NCI-H69 (cell line): ENCODE measurements at regions not wholly inside any gene's neighbourhood (a gene's known extent, or its start where the extent isn't known, plus 50 kb on each side); places are given as distances from the start of the nearest gene placed in this dataset.
"Not testable (repeated sequence)": the region's sequence is repeated elsewhere in the genome, so short reads cannot be mapped to it uniquely, and the experiment has no call there.

ENCODE experiments used
- DNase-seq: peaks from one replicate; lab custom pipeline; 2025; lab: John Stamatoyannopoulos, UW

GRCh38 chr20:30511322-30512030, 746.0 kb upstream of the DEFB115 start:
- DNase-seq: no peak

- DNase-seq: no peak
Measured at GRCh38 chr20:30513050-30513628, 744.3 kb upstream of the DEFB115 start.

GRCh38 chr20:30515915-30516314, 741.5 kb upstream of the DEFB115 start:
- not testable (repeated sequence) for DNase-seq

- not testable (repeated sequence) for DNase-seq
Measured at GRCh38 chr20:30518906-30519305, 738.6 kb upstream of the DEFB115 start.

- not testable (repeated sequence) for DNase-seq
Measured at GRCh38 chr20:30521686-30522415, 735.6 kb upstream of the DEFB115 start.

GRCh38 chr20:30524155-30524554, 733.3 kb upstream of the DEFB115 start:
- DNase-seq: not testable (repeated sequence)

GRCh38 chr20:30524761-30525160, 732.7 kb upstream of the DEFB115 start:
- not testable (repeated sequence) for DNase-seq

- not testable (repeated sequence) for DNase-seq
Measured at GRCh38 chr20:30533653-30534052, 723.8 kb upstream of the DEFB115 start.

GRCh38 chr20:30537459-30537858, 720.0 kb upstream of the DEFB115 start:
- DNase-seq: not testable (repeated sequence)

GRCh38 chr20:30540330-30541069, 717.0 kb upstream of the DEFB115 start:
- DNase-seq: not testable (repeated sequence)

GRCh38 chr20:30551236-30551635, 706.2 kb upstream of the DEFB115 start:
- DNase-seq: not testable (repeated sequence)

GRCh38 chr20:30556797-30557196, 700.7 kb upstream of the DEFB115 start:
- not testable (repeated sequence) for DNase-seq

GRCh38 chr20:30565086-30565485, 692.4 kb upstream of the DEFB115 start:
- not testable (repeated sequence) for DNase-seq

- DNase-seq: not testable (repeated sequence)
Measured at GRCh38 chr20:30569867-30570266, 687.6 kb upstream of the DEFB115 start.

- not testable (repeated sequence) for DNase-seq
Measured at GRCh38 chr20:30570622-30571021, 686.8 kb upstream of the DEFB115 start.

- DNase-seq: not testable (repeated sequence)
Measured at GRCh38 chr20:30574337-30574736, 683.1 kb upstream of the DEFB115 start.

- DNase-seq: not testable (repeated sequence)
Measured at GRCh38 chr20:30579069-30579468, 678.4 kb upstream of the DEFB115 start.

GRCh38 chr20:30579824-30580438, 677.5 kb upstream of the DEFB115 start:
- DNase-seq: peak; percentile 13

- not testable (repeated sequence) for DNase-seq
Measured at GRCh38 chr20:30581839-30582238, 675.6 kb upstream of the DEFB115 start.

- DNase-seq: not testable (repeated sequence)
Measured at GRCh38 chr20:30584403-30584802, 673.1 kb upstream of the DEFB115 start.

GRCh38 chr20:30585244-30585796, 672.1 kb upstream of the DEFB115 start:
- DNase-seq: not testable (repeated sequence)
